Esophagus muscularis mucosa (tissue), 4 donors: ENCODE measurements at regions not wholly inside any gene's neighbourhood (a gene's known extent, or its start where the extent isn't known, plus 50 kb on each side); places are given as distances from the start of the nearest gene placed in this dataset.
"Not testable (repeated sequence)": the region's sequence is repeated elsewhere in the genome, so short reads cannot be mapped to it uniquely, and the experiment has no call there.

Source experiments
- EP300 ChIP-seq: sonication (generic); formaldehyde crosslinking; IDR thresholded peaks from one replicate; pipeline ENCODE4 v1.6.1; 2017; ENCODE audit warnings: antibody characterized with exemption
- POLR2A ChIP-seq: fragments of 450-650 bp; IDR thresholded peaks from one replicate; pipeline ENCODE4 v1.6.1; 2017; ENCODE audit warnings: antibody characterized with exemption, moderate library complexity, mild to moderate bottlenecking, low read depth
- POLR2AphosphoS5 ChIP-seq, 2 donors: sonication (generic); formaldehyde crosslinking; IDR thresholded peaks; one replicate each; pipeline ENCODE4 v1.6.1; 2017; ENCODE audit warnings: antibody characterized with exemption in 2 of 2
- TF ChIP-seq, protein P1 (sequence below), 3 experiments: fragments of 200-600 bp in 2 of 3; fragments of 450-650 bp in 1 of 3; sonication (generic) in 2 of 3; IDR thresholded peaks; one replicate each; pipeline ENCODE4 v1.5.1; 2017 to 2019; ENCODE audit warnings: antibody characterized with exemption in 3 of 3, mild to moderate bottlenecking in 2 of 3, moderate library complexity in 1 of 3

GRCh38 chr10:46720386-46720785, 141.5 kb downstream of the SYT15 start:
- TF ChIP-seq, protein P1, sequence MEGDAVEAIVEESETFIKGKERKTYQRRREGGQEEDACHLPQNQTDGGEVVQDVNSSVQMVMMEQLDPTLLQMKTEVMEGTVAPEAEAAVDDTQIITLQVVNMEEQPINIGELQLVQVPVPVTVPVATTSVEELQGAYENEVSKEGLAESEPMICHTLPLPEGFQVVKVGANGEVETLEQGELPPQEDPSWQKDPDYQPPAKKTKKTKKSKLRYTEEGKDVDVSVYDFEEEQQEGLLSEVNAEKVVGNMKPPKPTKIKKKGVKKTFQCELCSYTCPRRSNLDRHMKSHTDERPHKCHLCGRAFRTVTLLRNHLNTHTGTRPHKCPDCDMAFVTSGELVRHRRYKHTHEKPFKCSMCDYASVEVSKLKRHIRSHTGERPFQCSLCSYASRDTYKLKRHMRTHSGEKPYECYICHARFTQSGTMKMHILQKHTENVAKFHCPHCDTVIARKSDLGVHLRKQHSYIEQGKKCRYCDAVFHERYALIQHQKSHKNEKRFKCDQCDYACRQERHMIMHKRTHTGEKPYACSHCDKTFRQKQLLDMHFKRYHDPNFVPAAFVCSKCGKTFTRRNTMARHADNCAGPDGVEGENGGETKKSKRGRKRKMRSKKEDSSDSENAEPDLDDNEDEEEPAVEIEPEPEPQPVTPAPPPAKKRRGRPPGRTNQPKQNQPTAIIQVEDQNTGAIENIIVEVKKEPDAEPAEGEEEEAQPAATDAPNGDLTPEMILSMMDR (IDR thresholded peaks at IDR 0.05), result not testable (repeated sequence)
- not testable (repeated sequence) for TF ChIP-seq EP300; POLR2AphosphoS5 (IDR thresholded peaks at IDR 0.05); POLR2A
